Heart left ventricle (tissue), 16 donors: ENCODE measurements at regions not wholly inside any gene's neighbourhood (a gene's known extent, or its start where the extent isn't known, plus 50 kb on each side); places are given as distances from the start of the nearest gene placed in this dataset.

Source experiments
- ATAC-seq, 4 donors: fragments of 200-7000 bp; cut with Tn5 transposase; one replicate each; pipeline ENCODE4 v1.9.1; 2020 to 2022; ENCODE audit warnings: moderate library complexity in 4 of 4, mild to moderate bottlenecking in 3 of 4, moderate number of reproducible peaks in 1 of 4
- DNase-seq, 5 donors: peaks; one replicate each; pipeline ENCODE4 v3.0.0-alpha.2; 2020
- H3K27ac ChIP-seq, 12 donors: fragments of 200-600 bp; sonication (generic) in 4 of 12; one replicate each; pipeline versions ENCODE4 v1.5.0 to v1.8.0; 2016 to 2022; ENCODE audit warnings: mild to moderate bottlenecking in 2 of 12
- H3K27me3 ChIP-seq, 9 donors: fragments of 200-600 bp; sonication (generic) in 2 of 9; one replicate each; pipeline versions ENCODE4 v1.5.1 to v1.8.0; 2016 to 2022; ENCODE audit warnings: mild to moderate bottlenecking in 3 of 9
- H3K36me3 ChIP-seq, 9 donors: fragments of 200-600 bp; sonication (generic) in 2 of 9; one replicate each; pipeline versions ENCODE4 v1.5.0 to v1.8.0; 2018 to 2022; ENCODE audit warnings: mild to moderate bottlenecking in 2 of 9
- H3K4me1 ChIP-seq, 12 donors: fragments of 200-600 bp; sonication (generic) in 4 of 12; one replicate each; pipeline versions ENCODE4 v1.5.0 to v1.8.0; 2016 to 2022; ENCODE audit warnings: mild to moderate bottlenecking in 3 of 12
- H3K4me3 ChIP-seq, 12 donors: fragments of 200-600 bp; sonication (generic) in 4 of 12; one replicate each; pipeline versions ENCODE4 v1.5.0 to v1.8.0; 2017 to 2022; ENCODE audit warnings: mild to moderate bottlenecking in 9 of 12, moderate library complexity in 4 of 12
- H3K9me3 ChIP-seq, 12 donors: fragments of 200-600 bp; sonication (generic) in 4 of 12; one replicate each; pipeline versions ENCODE4 v1.5.0 to v1.8.0; 2016 to 2022; ENCODE audit warnings: mild to moderate bottlenecking in 1 of 12
- CTCF ChIP-seq, 12 donors: fragments of 200-600 bp; sonication (generic) in 4 of 12; IDR thresholded peaks; one replicate each; pipeline versions ENCODE4 v1.5.0 to v1.8.0; 2018 to 2022; ENCODE audit warnings: antibody characterized with exemption in 12 of 12, mild to moderate bottlenecking in 5 of 12
- POLR2A ChIP-seq, 2 donors: fragments of 450-650 bp; IDR thresholded peaks; one replicate each; pipeline ENCODE4 v1.6.1; 2017; ENCODE audit warnings: antibody characterized with exemption in 2 of 2, mild to moderate bottlenecking in 2 of 2, moderate library complexity in 2 of 2
- WGBS, 4 donors: extraction: QIAGEN DNeasy Blood & Tissue Kit in 2 of 4; methylation state at CpG; one replicate each; pipeline versions ENCODE4 v1.1.5 to v1.1.7; 2013 to 2018; 5-methylcytosine and 5-hydroxymethylcytosine counted together
- intact Hi-C, 10 donors: fragments of 100-400 bp; cut with DNase I; formaldehyde crosslinking; loops; one replicate each; pipeline versions ENCODE4 v1.11.1 to v1.14.2; 2022
- donor health status: ischemic (EF 13 %, LVEDD 7.1; RV severe dilation, severe dysfunction).
- donor health status: healthy with polysubstance abuse.
- donor health status: DM: no; HTN: yes; CAD: no.
- donor health status: DM: no; HTN: no; CAD: no.
- donor health status: ischemic (EF 25% LVEDD 6.9; RV normal size, moderate dysfunction).
- donor health status: ischemic (EF 25% LVEDD 5.7; RV mildly dilated, moderate dysfunction).
- donor health status: healthy.
- donor health status: DM: yes; HTN: yes; CAD: no.
- donor health status: ischemic (EF 35%, LVEDD 5.7; RV mildly dilated, moderate dysfunction).
- donor health status: nonischemic (EF 11% LVEDD 7.7; RV severe dilation, severe dysfunction).
- donor health status: DM: yes; HTN: yes; CAD: no.
- donor health status: PGD.
- donor health status: ischemic (EF 29% LVEDD 5.4; RV normal size, mild dysfunction).
- donor health status: nonischemic (EF 23%, LVEDD 6.1; RV moderate dilation, normal function).

GRCh38 chr11:29135504-29135903 lies 881.3 kb downstream of the KCNA4 start:
- WGBS, 4 donors: 43 to 68% (median 59%) methylated on average over 1 of the region's 1 CpG
- ATAC-seq: no peak
- no peak for DNase-seq
- TF ChIP-seq CTCF (IDR thresholded peaks at IDR 0.05) (no peak), POLR2A (IDR thresholded peaks at IDR 0.05) (no peak)
- Histone ChIP-seq H3K4me3 (no peak overlapping the region), H3K27me3 (no peaks in the 10 kb centered on the region), H3K36me3 (no peaks in the 10 kb centered on the region), H3K4me1 (no peaks in the 10 kb centered on the region), H3K9me3 (no peaks in the 10 kb centered on the region), H3K27ac (no peak overlapping the region)
- intact Hi-C loops: no loop called here

GRCh38 chr11:29131055-29131454 lies 885.8 kb downstream of the KCNA4 start:
- no peak for ATAC-seq

GRCh38 chr11:29129844-29130243 lies 887.0 kb downstream of the KCNA4 start:
- TF ChIP-seq CTCF (IDR thresholded peaks at IDR 0.05) (no peak), POLR2A (IDR thresholded peaks at IDR 0.05) (no peak)
- DNase-seq (no peak), ATAC-seq (no peak)
- H3K27ac ChIP-seq: no peak overlapping the region
- H3K4me3 ChIP-seq: no peak overlapping the region
- intact Hi-C loops: no loop called here
- no peaks in the 10 kb centered on the region for H3K4me1 ChIP-seq
- H3K9me3 ChIP-seq: no peaks in the 10 kb centered on the region
- no peaks in the 10 kb centered on the region for H3K27me3 ChIP-seq
- no peaks in the 10 kb centered on the region for H3K36me3 ChIP-seq
- 39 to 61% (median 46%) methylated on average over 1 of the region's 1 CpG for WGBS, 4 donors

More at GRCh38 chr11:29131055-29131454, 885.8 kb downstream of the KCNA4 start:
- no peaks in the 10 kb centered on the region for H3K36me3 ChIP-seq
- intact Hi-C loops: no loop called here
- no peaks in the 10 kb centered on the region for H3K27me3 ChIP-seq
- TF ChIP-seq POLR2A (IDR thresholded peaks at IDR 0.05) (no peak), CTCF (IDR thresholded peaks at IDR 0.05) (no peak)
- DNase-seq: no peak
- no peaks in the 10 kb centered on the region for H3K4me1 ChIP-seq
- H3K27ac ChIP-seq: no peak overlapping the region
- no peak overlapping the region for H3K4me3 ChIP-seq
- WGBS, 4 donors: 85 to 91% (median 86%) methylated on average over 1 of the region's 1 CpG
- no peaks in the 10 kb centered on the region for H3K9me3 ChIP-seq

GRCh38 chr11:29127461-29127860 lies 889.4 kb downstream of the KCNA4 start:
- Histone ChIP-seq H3K27ac (no peak overlapping the region), H3K4me1 (no peaks in the 10 kb centered on the region), H3K4me3 (no peak overlapping the region), H3K27me3 (no peaks in the 10 kb centered on the region), H3K9me3 (no peaks in the 10 kb centered on the region), H3K36me3 (no peaks in the 10 kb centered on the region)
- intact Hi-C loops: no loop called here
- ATAC-seq (no peak), DNase-seq (no peak)
- no peak for TF ChIP-seq CTCF (IDR thresholded peaks at IDR 0.05)
- no peak for TF ChIP-seq POLR2A (IDR thresholded peaks at IDR 0.05)
